ENCODE measurements at regions not wholly inside any gene's neighbourhood (a gene's known extent, or its start where the extent isn't known, plus 50 kb on each side); places are given as distances from the start of the nearest gene placed in this dataset.

DNA sequence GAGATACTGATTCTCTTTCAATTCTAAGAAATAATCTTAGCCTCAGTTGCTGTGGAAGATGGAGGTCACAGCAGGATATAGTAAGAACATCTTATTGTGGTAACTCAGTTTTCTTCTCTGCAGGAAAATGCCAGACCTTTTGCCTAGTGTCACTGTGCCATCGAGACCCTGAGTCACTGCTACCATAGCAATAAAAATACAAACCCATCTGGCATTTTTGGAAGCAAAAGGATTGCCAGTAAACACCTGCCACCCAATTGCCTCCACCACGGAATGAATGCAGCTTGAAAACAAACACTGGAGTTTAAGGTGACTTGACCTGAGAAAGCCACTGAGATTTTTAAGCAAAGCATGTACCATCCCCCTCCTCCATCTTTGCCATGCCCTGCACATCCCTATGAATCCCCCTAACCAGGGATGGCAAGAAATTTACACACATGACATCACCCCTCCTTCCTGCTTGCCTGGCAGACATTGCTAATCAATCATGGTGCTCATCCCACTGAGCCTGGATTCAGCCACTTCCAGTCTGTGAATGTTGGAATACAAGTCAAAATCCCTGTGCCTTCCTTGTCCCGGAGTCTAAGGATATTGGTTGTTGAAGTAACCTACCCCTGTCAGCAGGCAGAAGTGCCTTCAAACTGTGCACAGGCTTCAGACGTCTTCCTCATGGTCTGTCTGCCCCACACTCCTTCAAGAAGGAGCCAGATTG, 59.6 kb upstream of the MAMLD1 start:
- DNase-seq (ENCODE audit: low spot score), result no peak

DNA sequence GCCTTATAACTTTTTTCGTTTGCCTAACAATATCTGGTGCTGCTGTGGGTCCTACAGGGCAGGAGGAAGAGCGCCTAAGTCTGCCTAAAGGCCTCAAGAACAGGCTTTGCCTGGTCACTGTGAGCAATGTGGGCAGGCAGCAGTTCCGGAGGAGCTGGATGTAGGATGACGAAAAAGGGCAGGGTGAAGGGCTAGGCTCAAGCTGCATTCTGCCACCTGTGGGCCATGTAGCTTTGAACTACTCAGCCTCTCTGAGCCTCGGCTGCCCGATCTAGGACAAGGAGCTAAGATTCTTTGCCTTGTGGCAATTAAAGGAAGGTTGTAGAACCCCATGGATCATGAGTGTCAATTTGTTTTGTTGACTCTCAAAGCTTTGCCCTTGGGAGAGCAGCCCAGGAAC, 57.1 kb upstream of the MAMLD1 start:
- DNase-seq (ENCODE audit: low spot score), result no peak

DNA sequence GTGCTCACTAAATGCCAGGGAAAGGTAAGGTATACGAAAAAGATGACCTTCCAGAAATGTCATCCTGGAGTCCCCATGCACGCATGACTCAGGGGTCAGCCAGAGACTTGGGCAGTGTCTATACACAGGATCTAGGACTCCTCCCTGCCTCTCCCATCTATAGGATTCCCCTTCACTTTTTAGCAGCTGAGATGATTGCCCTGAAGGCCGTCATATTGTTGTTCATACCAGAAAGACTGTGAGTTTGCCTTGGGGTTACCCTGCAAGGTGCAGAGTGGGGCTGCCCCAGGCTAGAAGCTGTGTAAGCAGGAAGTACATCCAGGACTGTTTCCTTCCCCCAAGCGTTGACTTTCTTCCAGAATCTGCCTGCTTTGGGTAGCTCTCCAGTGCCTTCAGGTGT, 55.1 kb upstream of the MAMLD1 start:
- no peak for DNase-seq (ENCODE audit: low spot score)

DNA sequence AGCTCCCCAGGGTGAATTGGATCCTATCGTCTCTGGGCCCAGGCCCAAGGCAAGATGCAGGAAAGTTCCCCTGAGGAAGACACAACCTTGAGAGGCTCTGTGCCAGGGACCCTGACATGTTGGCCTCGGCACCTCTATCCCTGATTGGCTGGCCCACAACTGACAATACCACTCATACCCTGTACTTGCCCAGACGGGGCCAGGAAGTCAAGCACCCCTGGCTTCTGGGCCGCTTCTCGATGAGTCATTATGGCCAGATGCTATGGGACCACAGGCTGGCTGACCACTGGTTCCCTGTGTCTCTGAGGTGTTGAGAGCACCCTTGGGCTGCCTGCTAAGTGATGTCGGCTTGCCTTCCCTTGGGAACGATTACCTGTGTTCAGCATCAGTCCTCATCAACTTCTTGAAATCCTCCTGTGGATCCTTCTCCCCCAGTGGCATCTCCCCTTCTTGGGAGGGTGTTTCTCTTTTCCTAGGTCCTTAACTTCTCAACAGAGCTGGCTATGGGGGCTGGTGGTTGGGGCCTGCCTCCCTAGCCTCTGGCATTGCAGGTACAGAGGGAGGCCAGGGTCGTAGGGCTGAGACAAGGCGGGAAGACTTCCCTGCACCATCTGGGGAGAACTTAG, 54.5 kb upstream of the MAMLD1 start:
- DNase-seq (ENCODE audit: low spot score), result no peak

DNA sequence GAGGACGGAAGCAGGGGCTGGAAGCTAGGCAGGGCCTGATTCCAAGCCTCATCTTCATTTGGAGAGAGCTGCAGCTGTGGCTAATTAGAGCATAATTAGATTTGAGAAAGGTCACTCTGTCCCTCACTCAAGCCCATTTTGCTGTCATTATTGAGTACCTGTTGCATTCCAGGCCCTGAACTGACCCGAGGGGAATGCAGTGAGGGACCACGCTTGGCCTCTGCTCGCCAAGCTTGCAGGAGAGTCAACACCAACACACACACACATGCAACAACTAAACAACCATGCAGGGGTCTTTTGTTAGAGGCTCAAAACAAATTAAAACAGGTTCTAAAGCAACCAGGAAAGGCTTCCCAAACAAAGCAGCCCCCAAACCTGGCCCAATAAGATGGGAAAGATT, 52.7 kb upstream of the MAMLD1 start:
- no peak for DNase-seq (ENCODE audit: low spot score)

DNA sequence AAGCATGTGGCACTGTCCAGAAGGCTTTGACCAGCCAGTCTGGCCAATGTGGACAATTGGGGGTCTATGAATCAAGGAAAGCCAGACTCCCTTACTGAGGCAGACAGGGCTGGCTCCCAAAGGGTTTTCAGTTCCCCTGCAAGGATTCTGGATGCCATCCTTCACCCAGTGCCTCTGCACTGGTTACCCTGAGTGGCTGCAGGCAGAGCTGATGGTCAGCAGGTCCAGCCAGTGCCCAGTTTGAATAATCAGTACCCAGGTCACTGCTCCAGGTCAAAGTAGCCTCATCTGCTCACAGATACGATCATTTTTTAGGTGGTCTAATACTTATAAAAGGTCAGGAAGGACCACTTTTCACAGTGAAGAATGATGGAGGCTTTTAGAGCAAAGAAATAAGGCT, 52.2 kb upstream of the MAMLD1 start:
- DNase-seq (ENCODE audit: low spot score), result no peak

DNA sequence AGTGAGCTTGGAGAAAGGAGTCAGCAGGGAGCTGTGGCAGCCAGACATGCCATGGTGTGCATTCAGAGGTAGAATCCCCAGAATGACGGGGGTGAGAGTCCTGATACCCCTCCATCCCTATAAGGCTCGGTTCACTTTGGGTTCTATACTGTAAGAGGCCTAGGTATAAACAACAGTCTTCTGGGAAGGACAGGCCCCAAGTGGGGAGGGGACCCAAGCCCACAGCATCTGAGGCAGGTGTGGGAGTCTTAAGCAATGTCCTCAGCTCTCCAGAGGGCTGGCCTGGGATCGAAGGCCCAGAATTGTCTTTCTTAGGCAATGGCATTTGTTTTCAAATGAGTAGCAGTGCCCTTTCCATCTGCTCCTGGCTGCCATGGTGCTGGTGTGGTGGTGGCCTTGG, 50.2 kb upstream of the MAMLD1 start:
- no peak for DNase-seq (ENCODE audit: low spot score)
